NB4 (cell line): ENCODE measurements at regions not wholly inside any gene's neighbourhood (a gene's known extent, or its start where the extent isn't known, plus 50 kb on each side); places are given as distances from the start of the nearest gene placed in this dataset.

Experiments used
- DNase-seq: peaks from one replicate; pipeline ENCODE4 v3.0.0; 2010; ENCODE audit warnings: low read depth
- H3K4me3 ChIP-seq: one replicate; pipeline ENCODE4 v1.5.1; 2011; ENCODE audit warnings: mild to moderate bottlenecking, low read depth, low read length, moderate library complexity
- MYC ChIP-seq: IDR thresholded peaks from 2 replicates; pipeline ENCODE4 v1.6.1; 2011; ENCODE audit warnings: low read depth, low read length
- POLR2A ChIP-seq: IDR thresholded peaks from 2 replicates; pipeline ENCODE4 v1.6.1; 2011; ENCODE audit warnings: mild to moderate bottlenecking; ENCODE audit not compliant: insufficient read length; ENCODE audit errors: extremely low read depth
- TF ChIP-seq, protein P1 (sequence below): IDR thresholded peaks from one replicate; pipeline ENCODE4 v1.5.1; 2012; ENCODE audit warnings: low read depth, low read length
- TF ChIP-seq, protein P2 (sequence below): IDR thresholded peaks from 2 replicates; pipeline ENCODE4 v1.6.1; 2011; ENCODE audit warnings: low read depth, low read length

DNA sequence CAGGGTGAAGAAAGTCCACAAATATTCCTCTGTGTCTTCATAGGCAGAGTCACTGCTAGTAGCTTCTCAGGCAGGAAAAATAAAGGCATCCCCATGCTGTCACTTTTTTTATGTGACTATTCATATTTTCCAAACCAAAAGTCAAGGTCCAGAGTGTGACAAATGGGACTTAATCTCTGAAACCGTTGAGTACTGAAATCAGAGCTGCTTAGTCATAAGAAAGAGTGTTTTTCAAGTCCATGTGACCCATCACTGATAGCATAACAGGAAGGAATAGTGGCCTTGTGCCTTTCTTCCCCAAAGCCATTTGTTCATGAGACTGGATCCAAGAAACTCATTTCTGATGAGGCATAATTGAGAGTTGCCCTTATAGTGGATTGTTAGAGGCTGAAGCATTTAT, 210.3 kb upstream of the TSHZ2 start:
- no peak for DNase-seq
- TF ChIP-seq, protein P1, sequence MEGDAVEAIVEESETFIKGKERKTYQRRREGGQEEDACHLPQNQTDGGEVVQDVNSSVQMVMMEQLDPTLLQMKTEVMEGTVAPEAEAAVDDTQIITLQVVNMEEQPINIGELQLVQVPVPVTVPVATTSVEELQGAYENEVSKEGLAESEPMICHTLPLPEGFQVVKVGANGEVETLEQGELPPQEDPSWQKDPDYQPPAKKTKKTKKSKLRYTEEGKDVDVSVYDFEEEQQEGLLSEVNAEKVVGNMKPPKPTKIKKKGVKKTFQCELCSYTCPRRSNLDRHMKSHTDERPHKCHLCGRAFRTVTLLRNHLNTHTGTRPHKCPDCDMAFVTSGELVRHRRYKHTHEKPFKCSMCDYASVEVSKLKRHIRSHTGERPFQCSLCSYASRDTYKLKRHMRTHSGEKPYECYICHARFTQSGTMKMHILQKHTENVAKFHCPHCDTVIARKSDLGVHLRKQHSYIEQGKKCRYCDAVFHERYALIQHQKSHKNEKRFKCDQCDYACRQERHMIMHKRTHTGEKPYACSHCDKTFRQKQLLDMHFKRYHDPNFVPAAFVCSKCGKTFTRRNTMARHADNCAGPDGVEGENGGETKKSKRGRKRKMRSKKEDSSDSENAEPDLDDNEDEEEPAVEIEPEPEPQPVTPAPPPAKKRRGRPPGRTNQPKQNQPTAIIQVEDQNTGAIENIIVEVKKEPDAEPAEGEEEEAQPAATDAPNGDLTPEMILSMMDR: no peak
- TF ChIP-seq, protein P2, sequence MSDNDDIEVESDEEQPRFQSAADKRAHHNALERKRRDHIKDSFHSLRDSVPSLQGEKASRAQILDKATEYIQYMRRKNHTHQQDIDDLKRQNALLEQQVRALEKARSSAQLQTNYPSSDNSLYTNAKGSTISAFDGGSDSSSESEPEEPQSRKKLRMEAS: no peak
- TF ChIP-seq POLR2A (no peak), MYC (no peak)
- no peak overlapping the region for H3K4me3 ChIP-seq

DNA sequence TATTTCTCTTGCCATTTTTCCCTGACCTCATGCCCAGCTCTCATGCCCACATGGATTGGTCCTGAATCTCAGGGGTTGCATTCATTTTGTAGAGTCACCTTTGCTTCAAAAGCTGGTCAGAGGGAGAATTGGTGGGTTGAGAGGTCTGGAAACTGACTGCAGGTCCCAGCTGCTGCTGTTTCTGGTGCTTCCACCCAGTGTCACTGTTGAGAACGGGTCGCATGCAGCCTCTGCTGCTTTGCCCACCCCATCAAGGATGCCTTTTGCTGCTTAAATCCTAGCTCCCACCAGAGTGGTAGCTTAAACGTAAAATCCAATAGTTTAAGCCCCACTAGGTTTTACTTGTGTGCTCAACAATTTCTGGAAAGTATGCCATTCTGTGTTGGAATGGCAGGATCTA, 211.4 kb upstream of the TSHZ2 start:
- no peak for DNase-seq
- H3K4me3 ChIP-seq: no peak overlapping the region
- TF ChIP-seq MYC (no peak), POLR2A (no peak)
- TF ChIP-seq, protein P2: no peak
- TF ChIP-seq, protein P1: no peak

DNA sequence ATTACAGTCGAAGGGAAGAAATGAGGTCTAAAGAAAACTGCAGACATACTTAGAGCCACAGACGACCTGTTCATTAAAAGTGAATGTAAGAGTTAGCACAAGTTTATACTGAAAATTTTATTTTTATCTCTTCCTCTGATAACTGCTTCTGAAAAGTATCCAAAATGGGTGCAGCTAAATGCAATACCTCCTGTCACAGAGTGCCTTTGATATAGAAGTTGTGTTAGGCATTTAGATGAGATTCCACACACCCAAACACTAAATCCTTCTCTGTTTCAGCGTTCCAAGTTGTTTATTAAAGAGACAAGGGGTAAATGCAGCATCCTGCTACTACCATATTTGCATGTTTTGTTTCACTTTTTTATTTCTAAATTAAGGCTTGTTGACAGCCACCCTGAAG, 214.7 kb upstream of the TSHZ2 start:
- no peak overlapping the region for H3K4me3 ChIP-seq
- no peak for DNase-seq
- no peak for TF ChIP-seq POLR2A
- TF ChIP-seq, protein P2: no peak
- TF ChIP-seq, protein P1: no peak
- no peak for TF ChIP-seq MYC

DNA sequence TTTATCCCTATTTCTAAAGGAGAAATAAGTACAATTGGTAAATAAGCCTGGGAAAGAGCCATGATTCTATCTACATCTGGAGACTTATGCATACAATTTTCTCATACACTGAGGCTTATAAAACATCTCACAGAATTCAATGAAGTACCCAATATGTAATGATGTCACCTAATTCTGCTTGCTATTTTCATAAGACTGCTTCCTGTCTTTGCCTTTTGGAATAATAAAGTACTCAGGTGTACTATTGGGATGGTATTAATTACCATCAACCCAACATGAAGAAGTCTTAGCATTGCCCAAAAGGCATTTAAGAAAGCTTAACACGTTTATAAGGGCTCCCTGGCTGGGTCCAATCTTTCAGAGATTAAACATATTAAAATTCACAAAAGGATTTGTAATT, 216.4 kb upstream of the TSHZ2 start:
- no peak overlapping the region for H3K4me3 ChIP-seq
- TF ChIP-seq MYC (no peak), POLR2A (no peak)
- TF ChIP-seq, protein P1: no peak
- TF ChIP-seq, protein P2: no peak
- no peak for DNase-seq

DNA sequence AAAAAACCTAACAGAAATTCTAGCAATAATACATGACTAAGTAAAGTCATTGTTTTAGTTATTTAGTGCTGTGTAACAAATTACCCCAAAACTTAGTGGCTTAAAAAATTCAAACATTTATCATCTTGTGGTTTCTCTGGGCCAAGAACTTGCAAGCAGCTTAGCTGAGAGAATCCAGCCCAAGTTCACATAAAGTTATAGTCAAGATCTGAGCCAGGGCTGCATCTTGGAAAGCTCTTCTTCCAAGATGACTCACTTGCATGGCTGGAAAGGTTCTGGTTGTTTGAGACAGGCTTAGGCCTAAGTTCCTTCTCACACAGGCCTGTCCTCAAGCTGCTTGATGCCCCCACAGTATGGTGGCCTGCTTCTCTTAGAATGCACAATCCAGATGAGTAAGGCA, 217.8 kb upstream of the TSHZ2 start:
- TF ChIP-seq, protein P1: no peak
- no peak for TF ChIP-seq POLR2A
- TF ChIP-seq MYC: no peak
- TF ChIP-seq, protein P2: no peak
- no peak overlapping the region for H3K4me3 ChIP-seq
- no peak for DNase-seq

DNA sequence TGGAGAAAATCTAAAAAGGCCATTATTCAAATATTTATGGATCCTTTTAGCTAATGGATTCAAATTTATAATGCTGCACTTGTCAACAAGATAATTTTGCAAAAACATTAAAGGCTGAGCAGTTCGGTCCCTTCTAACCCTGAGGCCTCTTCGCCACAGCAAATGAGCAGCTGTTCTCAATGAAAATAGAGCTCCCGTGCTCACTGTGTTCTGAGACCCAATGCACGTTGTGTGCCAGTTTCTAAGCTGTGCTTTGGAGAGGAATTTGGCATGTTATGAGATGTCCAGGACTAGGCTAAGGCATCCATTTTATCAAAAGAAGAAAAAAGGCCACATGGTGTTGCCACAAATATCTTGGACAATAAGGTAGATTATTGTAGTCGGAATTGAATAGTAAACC, 220.1 kb upstream of the TSHZ2 start:
- TF ChIP-seq POLR2A (no peak), MYC (no peak)
- H3K4me3 ChIP-seq: no peak overlapping the region
- no peak for DNase-seq
